AG09309 (cell line): ENCODE measurements at regions not wholly inside any gene's neighbourhood (a gene's known extent, or its start where the extent isn't known, plus 50 kb on each side); places are given as distances from the start of the nearest gene placed in this dataset.
"Not testable (repeated sequence)": the region's sequence is repeated elsewhere in the genome, so short reads cannot be mapped to it uniquely, and the experiment has no call there.

ENCODE experiments used
- DNase-seq: peaks from one replicate; pipeline ENCODE4 v3.0.0-alpha.2; 2010; ENCODE audit warnings: low read depth
- H3K4me3 ChIP-seq: 2 replicates; pipeline ENCODE4 v1.5.1; 2011; ENCODE audit warnings: mild to moderate bottlenecking, low read depth, low read length, moderate library complexity; ENCODE audit not compliant: control insufficient read depth
- CTCF ChIP-seq: IDR thresholded peaks from 2 replicates; pipeline ENCODE4 v1.5.1; 2011; ENCODE audit warnings: mild to moderate bottlenecking, low read depth, low read length, inconsistent platforms; ENCODE audit not compliant: insufficient read depth, control insufficient read depth; ENCODE audit errors: missing control alignments

- DNase-seq, result no peak
- TF ChIP-seq CTCF, result no peak
- no peak overlapping the region for H3K4me3 ChIP-seq
These were observed 151.1 kb upstream of the APC start for GRCh38 chr5:112586596-112587062.

GRCh38 chr5:112590858-112591257, 146.8 kb upstream of the APC start:
- H3K4me3 ChIP-seq, DNase-seq: not testable (repeated sequence)

GRCh38 chr5:112594095-112594850, 143.4 kb upstream of the APC start:
- H3K4me3 ChIP-seq, result no peak overlapping the region
- TF ChIP-seq CTCF, result no peak
- DNase-seq, result no peak

- DNase-seq, result no peak
- no peak for TF ChIP-seq CTCF
- no peak overlapping the region for H3K4me3 ChIP-seq
These were observed 142.7 kb upstream of the APC start for GRCh38 chr5:112594941-112595340.

- DNase-seq, result no peak
- no peak for TF ChIP-seq CTCF
These were observed 139.9 kb upstream of the APC start for GRCh38 chr5:112597831-112598230.

GRCh38 chr5:112600510-112600909, 137.2 kb upstream of the APC start:
- DNase-seq, H3K4me3 ChIP-seq: not testable (repeated sequence)

More at GRCh38 chr5:112597831-112598230, 139.9 kb upstream of the APC start:
- no peak overlapping the region for H3K4me3 ChIP-seq

GRCh38 chr5:112604732-112605630, 132.7 kb upstream of the APC start:
- DNase-seq, result no peak
- no peak overlapping the region for H3K4me3 ChIP-seq
- TF ChIP-seq CTCF, result peak; percentile 5

GRCh38 chr5:112608975-112609374, 128.7 kb upstream of the APC start:
- DNase-seq, result no peak
- TF ChIP-seq CTCF, result no peak

More at GRCh38 chr5:112608975-112609374, 128.7 kb upstream of the APC start:
- no peak overlapping the region for H3K4me3 ChIP-seq
